ENCODE measurements at regions not wholly inside any gene's neighbourhood (a gene's known extent, or its start where the extent isn't known, plus 50 kb on each side); places are given as distances from the start of the nearest gene placed in this dataset.

GRCh38 chr16:88331989-88332920, 50.5 kb upstream of the ZNF469 start:
- DNase-seq (ENCODE audit: low spot score) = peak; percentile 100

- DNase-seq (ENCODE audit: low spot score) = peak; percentile 68
Measured at GRCh38 chr16:88332921-88333825, 49.6 kb upstream of the ZNF469 start.

All from A172 (cell line).